ENCODE measurements at regions not wholly inside any gene's neighbourhood (a gene's known extent, or its start where the extent isn't known, plus 50 kb on each side); places are given as distances from the start of the nearest gene placed in this dataset.
"Not testable (repeated sequence)": the region's sequence is repeated elsewhere in the genome, so short reads cannot be mapped to it uniquely, and the experiment has no call there.

DNA sequence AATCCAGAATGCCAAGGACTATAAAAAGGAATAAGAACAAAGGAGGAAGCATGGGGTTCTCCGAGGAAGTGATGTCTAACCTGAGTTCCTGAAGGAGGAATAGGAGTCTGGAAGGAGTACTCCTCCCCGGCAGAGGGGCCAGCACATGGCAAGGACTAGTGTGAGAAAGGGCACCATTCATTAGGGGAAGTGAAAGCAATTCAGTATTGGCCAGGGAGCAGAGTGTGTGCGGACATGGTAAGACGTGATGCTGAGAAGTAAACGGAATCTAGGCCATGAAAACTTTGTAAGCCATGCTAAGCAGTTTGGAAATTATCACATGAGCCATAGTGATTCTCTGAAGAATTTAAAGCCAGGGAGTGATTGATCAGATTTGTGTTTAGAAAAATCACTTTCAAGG is 218.9 kb upstream of the PRDM1 start:
- no peak for DNase-seq (ENCODE audit: low spot score)
- intact Hi-C loops (cut with DNase I) = no loop called here

- intact Hi-C loops (cut with DNase I) = no loop called here
- DNase-seq (ENCODE audit: low spot score) = no peak
These were observed 223.1 kb upstream of the PRDM1 start for GRCh38 chr6:105862936-105863607.

GRCh38 chr6:105860927-105861326 is 225.2 kb upstream of the PRDM1 start:
- DNase-seq (ENCODE audit: low spot score); intact Hi-C loops (cut with DNase I): not testable (repeated sequence)

- intact Hi-C loops (cut with DNase I) = no loop called here
- DNase-seq (ENCODE audit: low spot score) = no peak
These were observed 226.7 kb upstream of the PRDM1 start for GRCh38 chr6:105859457-105859856.

DNA sequence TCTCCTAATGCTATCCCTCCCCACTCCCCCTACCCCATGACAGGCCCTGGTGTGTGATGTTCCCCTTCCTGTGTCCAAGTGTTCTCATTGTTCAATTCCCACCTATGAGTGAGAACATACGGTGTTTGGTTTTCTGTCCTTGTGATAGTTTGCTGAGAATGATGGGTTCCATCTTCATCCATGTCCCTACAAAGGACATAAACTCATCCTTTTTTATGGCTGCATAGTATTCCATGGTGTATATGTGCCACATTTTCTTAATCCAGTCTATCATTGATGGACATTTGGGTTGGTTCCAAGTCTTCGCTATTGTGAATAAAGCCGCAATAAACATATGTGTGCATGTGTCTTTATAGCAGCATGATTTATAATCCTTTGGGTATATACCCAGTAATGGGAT is 227.5 kb upstream of the PRDM1 start:
- DNase-seq (ENCODE audit: low spot score); intact Hi-C loops (cut with DNase I): not testable (repeated sequence)

- intact Hi-C loops (cut with DNase I) = no loop called here
- no peak for DNase-seq (ENCODE audit: low spot score)
These were observed 230.7 kb upstream of the PRDM1 start for GRCh38 chr6:105855433-105855832.

DNA sequence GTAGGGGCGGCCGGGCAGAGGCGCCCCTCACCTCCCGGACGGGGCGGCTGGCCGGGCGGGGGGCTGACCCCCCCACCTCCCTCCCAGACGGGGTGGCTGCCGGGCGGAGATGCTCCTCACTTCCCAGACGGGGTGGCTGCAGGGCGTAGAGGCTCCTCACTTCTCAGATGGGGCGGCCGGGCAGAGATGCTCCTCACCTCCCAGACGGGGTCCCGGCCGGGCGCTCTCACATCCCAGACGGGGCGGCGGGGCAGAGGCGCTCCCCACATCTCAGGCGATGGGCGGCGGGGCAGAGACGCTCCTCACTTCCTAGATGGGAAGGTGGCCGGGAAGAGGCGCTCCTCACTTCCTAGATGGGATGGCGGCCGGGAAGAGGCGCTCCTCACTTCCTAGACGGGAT is 232.2 kb upstream of the PRDM1 start:
- not testable (repeated sequence) for DNase-seq (ENCODE audit: low spot score)

GRCh38 chr6:105851606-105852005 is 234.5 kb upstream of the PRDM1 start:
- no peak for DNase-seq (ENCODE audit: low spot score)
- intact Hi-C loops (cut with DNase I) = no loop called here

More for the DNA sequence above, 232.2 kb upstream of the PRDM1 start:
- intact Hi-C loops (cut with DNase I) = not testable (repeated sequence)

DNA sequence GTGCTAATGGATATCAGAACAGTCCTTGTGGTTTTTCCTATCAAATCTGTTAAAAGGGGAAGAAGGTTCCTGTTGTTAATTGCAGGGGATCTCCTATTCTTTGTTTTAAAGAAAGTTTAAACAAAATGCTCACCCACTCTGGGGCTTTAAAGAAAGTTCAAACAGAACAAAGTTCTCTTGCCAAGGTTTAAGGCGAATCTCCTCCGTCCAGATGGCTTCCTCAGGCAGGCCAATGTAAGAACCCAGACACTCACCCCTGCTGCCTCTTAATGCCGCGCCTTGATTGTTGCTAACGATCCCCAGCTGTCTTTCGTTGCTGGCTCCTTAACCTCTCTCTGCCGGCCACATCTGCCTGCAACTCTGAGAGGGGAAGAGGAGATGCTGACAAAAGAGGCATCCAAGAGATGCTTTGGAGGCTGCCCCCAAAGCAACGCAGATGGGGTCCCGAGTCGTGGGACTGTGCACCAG is 235.0 kb upstream of the PRDM1 start:
- DNase-seq (ENCODE audit: low spot score) = no peak
- intact Hi-C loops (cut with DNase I) = no loop called here

GRCh38 chr6:105850261-105851112 is 235.6 kb upstream of the PRDM1 start:
- no peak for DNase-seq (ENCODE audit: low spot score)
- intact Hi-C loops (cut with DNase I) = no loop called here

GRCh38 chr6:105849746-105850145 is 236.4 kb upstream of the PRDM1 start:
- no peak for DNase-seq (ENCODE audit: low spot score)
- intact Hi-C loops (cut with DNase I) = no loop called here

DNA sequence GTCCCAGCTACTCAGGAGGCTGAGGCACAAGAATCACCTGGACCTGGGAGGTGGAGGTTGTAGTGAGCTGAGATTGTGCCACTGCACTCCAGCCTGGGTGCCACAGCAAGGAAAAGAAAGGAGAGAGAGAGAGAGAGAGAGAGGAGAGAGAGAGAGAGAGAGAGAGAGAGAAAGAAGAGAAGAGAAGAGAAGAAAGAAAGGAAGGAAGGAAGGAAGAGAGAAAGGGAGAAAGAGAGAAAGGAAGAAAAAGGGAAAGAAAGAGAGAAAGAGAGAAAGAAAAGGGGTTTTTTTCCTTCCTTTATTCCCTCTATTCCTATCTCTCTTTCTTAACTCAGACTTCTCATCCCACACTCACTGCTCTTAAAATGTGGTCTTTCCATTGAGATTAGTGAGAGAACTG is 238.7 kb upstream of the PRDM1 start:
- DNase-seq (ENCODE audit: low spot score) = no peak
- intact Hi-C loops (cut with DNase I) = no loop called here

DNA sequence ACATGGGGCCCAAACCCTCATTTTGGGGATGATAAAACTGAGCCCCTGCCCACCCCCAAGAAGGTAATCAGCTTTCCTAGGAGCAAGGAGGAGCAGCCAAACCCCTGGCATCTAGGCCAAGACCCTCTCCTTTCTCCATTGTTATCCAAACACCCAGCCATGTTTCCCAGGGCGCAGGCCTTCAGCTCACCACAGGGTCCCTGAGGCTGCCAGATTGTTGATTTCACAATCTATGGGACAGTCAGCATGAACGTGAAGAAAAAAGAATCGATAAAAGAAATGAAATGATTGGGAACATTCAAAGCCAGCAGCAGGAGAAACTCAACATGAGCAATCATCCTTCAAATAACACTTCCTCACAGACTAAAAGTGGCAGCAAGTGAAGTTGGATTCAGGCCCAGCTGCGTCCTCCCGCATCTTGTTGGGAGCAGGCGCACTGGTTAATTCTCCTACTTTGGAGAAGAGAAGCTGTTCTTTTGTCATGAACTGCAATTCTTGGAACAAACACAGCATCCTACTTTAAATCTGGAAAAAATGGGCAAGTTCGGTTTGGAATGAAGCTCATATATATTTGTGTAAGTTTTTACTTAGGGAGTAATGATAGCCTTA is 241.8 kb upstream of the PRDM1 start:
- intact Hi-C loops (cut with DNase I) = no loop called here
- DNase-seq (ENCODE audit: low spot score) = no peak

DNA sequence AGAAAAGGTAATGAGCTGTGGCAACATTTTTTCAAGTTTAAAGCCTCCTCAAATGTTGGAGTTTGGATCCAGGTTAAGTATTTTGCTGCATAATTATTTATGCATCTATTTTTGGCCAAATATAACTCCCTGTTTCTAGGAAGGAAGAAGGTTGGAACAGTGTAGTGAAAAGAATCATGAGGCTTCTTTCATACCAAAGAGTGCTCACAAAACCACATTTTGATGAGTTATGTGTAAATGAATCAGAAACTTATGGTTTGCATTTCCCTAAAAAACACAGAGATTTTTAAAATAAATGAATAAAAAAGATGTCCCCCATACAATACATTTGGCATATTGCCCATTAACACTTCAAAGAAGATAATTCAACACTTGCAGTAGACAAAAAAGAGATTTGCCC is 246.9 kb upstream of the PRDM1 start:
- no peak for DNase-seq (ENCODE audit: low spot score)
- intact Hi-C loops (cut with DNase I) = no loop called here

DNA sequence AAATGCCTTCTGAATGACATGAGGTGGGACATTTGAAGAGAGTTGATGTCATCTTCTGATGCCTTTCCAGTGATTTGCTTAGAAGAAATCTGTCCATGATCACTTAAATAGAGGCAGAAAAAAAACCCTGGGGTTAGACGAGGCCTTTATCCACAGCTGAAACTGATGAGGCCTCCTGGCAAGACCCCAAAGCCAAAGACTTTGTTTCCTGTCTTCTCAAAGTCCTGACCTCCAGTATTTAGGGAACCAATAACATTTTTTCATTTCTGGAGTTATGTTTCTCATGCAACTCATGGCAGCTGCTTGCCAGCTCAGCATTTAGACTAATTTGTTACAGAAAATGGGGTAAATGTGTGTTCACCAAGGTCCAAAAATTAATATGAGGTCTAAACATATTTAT is 248.0 kb upstream of the PRDM1 start:
- no peak for DNase-seq (ENCODE audit: low spot score)
- intact Hi-C loops (cut with DNase I) = no loop called here

DNA sequence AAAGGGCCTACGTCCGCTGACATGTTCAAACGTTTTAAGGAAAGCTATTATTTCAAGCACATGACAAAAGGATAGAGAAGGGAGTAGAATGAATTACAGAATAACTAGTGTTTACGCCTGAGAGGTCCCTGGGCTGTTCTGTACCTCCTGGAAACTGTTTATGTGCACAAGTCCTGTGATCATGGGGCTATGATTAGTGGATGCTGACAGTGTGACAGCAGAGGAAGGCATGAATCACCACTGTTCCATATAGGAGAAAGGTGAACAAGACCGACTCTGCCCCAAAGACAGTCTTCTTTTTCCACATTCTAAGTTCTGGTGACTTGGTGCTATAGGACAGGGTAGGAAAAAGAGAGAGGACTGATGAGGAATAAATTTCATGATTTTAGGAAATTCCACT is 249.2 kb upstream of the PRDM1 start:
- intact Hi-C loops (cut with DNase I) = no loop called here
- no peak for DNase-seq (ENCODE audit: low spot score)

DNA sequence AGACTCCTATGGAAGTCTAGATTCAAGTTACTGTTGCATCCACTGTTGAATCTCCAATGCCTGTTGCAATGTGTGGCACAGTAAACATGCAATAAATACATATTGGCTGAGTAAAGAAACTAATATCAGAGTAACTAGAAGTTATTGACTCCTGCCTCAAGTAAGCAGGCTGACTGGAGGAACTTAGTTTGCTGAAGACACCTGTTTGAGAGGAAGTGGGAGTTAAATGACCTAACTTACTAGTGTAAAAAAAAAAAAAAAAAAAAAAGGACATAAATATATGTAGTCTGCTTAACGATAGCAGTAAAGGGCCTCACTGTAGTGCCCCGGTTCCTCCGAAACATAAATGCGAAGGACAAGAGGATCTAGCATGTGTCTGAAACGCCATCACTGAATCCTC is 249.8 kb upstream of the PRDM1 start:
- intact Hi-C loops (cut with DNase I) = no loop called here
- DNase-seq (ENCODE audit: low spot score) = no peak

GRCh38 chr6:105835373-105835772 is 250.8 kb upstream of the PRDM1 start:
- intact Hi-C loops (cut with DNase I) = no loop called here
- no peak for DNase-seq (ENCODE audit: low spot score)

GRCh38 chr6:105833959-105834947 is 251.9 kb upstream of the PRDM1 start:
- DNase-seq (ENCODE audit: low spot score) = no peak
- intact Hi-C loops (cut with DNase I) = no loop called here

Data from cardiac septum (tissue), 1 donor.